H4 (cell line): ENCODE measurements at regions not wholly inside any gene's neighbourhood (a gene's known extent, or its start where the extent isn't known, plus 50 kb on each side); places are given as distances from the start of the nearest gene placed in this dataset.
A peak's percentile ranks its signal among the peaks of the same experiment; 100 is the strongest.

ENCODE experiments used
- DNase-seq: peaks from one replicate; pipeline ENCODE4 v3.0.0-alpha.2; 2015; ENCODE audit warnings: low spot score

GRCh38 chr11:45062974-45063635 lies 83.3 kb upstream of the PRDM11 start:
- DNase-seq, result no peak

GRCh38 chr11:45063669-45064068 lies 82.8 kb upstream of the PRDM11 start:
- DNase-seq, result no peak

- DNase-seq, result no peak
These were observed 78.5 kb upstream of the PRDM11 start for GRCh38 chr11:45067966-45068365.

GRCh38 chr11:45071232-45071631 lies 75.2 kb upstream of the PRDM11 start:
- no peak for DNase-seq

GRCh38 chr11:45073685-45074141 lies 72.7 kb upstream of the PRDM11 start:
- DNase-seq, result no peak

GRCh38 chr11:45075519-45075918 lies 70.9 kb upstream of the PRDM11 start:
- DNase-seq, result no peak

GRCh38 chr11:45075952-45076351 lies 70.5 kb upstream of the PRDM11 start:
- DNase-seq, result no peak

- DNase-seq, result no peak
These were observed 69.7 kb upstream of the PRDM11 start for GRCh38 chr11:45076761-45077160.

GRCh38 chr11:45078236-45079074 lies 68.0 kb upstream of the PRDM11 start:
- DNase-seq, result no peak

GRCh38 chr11:45079075-45079444 lies 67.4 kb upstream of the PRDM11 start:
- DNase-seq, result no peak

- no peak for DNase-seq
These were observed 66.9 kb upstream of the PRDM11 start for GRCh38 chr11:45079567-45079942.

GRCh38 chr11:45079943-45080719 lies 66.3 kb upstream of the PRDM11 start:
- DNase-seq, result no peak

GRCh38 chr11:45082744-45083543 lies 63.5 kb upstream of the PRDM11 start:
- no peak for DNase-seq

GRCh38 chr11:45083544-45084087 lies 62.8 kb upstream of the PRDM11 start:
- no peak for DNase-seq

GRCh38 chr11:45085646-45086501 lies 60.6 kb upstream of the PRDM11 start:
- no peak for DNase-seq

GRCh38 chr11:45086526-45086925 lies 59.9 kb upstream of the PRDM11 start:
- no peak for DNase-seq

- no peak for DNase-seq
These were observed 59.1 kb upstream of the PRDM11 start for GRCh38 chr11:45087086-45087899.

GRCh38 chr11:45087900-45088160 lies 58.6 kb upstream of the PRDM11 start:
- DNase-seq, result no peak

- peak; percentile 36 for DNase-seq
These were observed 57.2 kb upstream of the PRDM11 start for GRCh38 chr11:45089251-45089650.
